OCI-LY3 (cell line): ENCODE measurements at regions not wholly inside any gene's neighbourhood (a gene's known extent, or its start where the extent isn't known, plus 50 kb on each side); places are given as distances from the start of the nearest gene placed in this dataset.

Experiments
- H2AFZ ChIP-seq: fragments of 200-600, 300-600 bp; shearing (Covaris generic); 2 replicates; pipeline ENCODE4 v1.6.0; 2014; ENCODE audit warnings: antibody characterized with exemption, low read depth, low read length
- H3K27ac ChIP-seq: fragments of 200-600, 300-600 bp; sonication (generic); 2 replicates; pipeline ENCODE4 v1.5.1; 2014; ENCODE audit warnings: mild to moderate bottlenecking, low read length, moderate library complexity, mixed read lengths
- H3K27me3 ChIP-seq: fragments of 200-600, 300-600 bp; sonication (generic); 2 replicates; pipeline ENCODE4 v1.6.1; 2014; ENCODE audit warnings: low read depth, low read length, mixed read lengths
- H3K36me3 ChIP-seq: fragments of 200-600, 300-600 bp; sonication (generic); replicated peaks from 2 replicates; pipeline ENCODE3; 2014; ENCODE audit warnings: low read depth, low read length, mixed read lengths
- H3K4me1 ChIP-seq: fragments of 300-600, 200-600 bp; sonication (generic); 2 replicates; pipeline ENCODE4 v1.6.1; 2014; ENCODE audit warnings: low read length, mixed read lengths
- H3K4me2 ChIP-seq: fragments of 200-600, 300-600 bp; sonication (generic); 2 replicates; pipeline ENCODE4 v1.6.1; 2014; ENCODE audit warnings: low read length, mixed read lengths
- H3K4me3 ChIP-seq: fragments of 300-600, 200-600 bp; sonication (generic); 2 replicates; pipeline ENCODE4 v1.5.1; 2014; ENCODE audit warnings: antibody characterized with exemption, mild to moderate bottlenecking, low read length, moderate library complexity
- H3K79me2 ChIP-seq: fragments of 300-600, 200-600 bp; shearing (Covaris generic); 2 replicates; pipeline ENCODE4 v1.6.1; 2014; ENCODE audit warnings: mild to moderate bottlenecking, low read length, mixed read lengths
- H3K9ac ChIP-seq: fragments of 300-600, 200-600 bp; shearing (Covaris generic); 2 replicates; pipeline ENCODE4 v1.6.0; 2014; ENCODE audit warnings: mild to moderate bottlenecking, low read length, moderate library complexity
- H3K9me3 ChIP-seq: fragments of 200-600, 300-600 bp; shearing (Covaris generic); 2 replicates; pipeline ENCODE4 v1.6.1; 2014; ENCODE audit warnings: low read length, mixed read lengths; ENCODE audit not compliant: insufficient read depth
- H4K20me1 ChIP-seq: fragments of 200-600, 300-600 bp; sonication (generic); 2 replicates; pipeline ENCODE4 v1.6.1; 2016; ENCODE audit warnings: low read length, mixed read lengths; ENCODE audit not compliant: insufficient read depth
- CTCF ChIP-seq: fragments of 200-600, 300-600 bp; sonication (generic); IDR thresholded peaks from 2 replicates; pipeline ENCODE4 v1.5.1; 2014; ENCODE audit warnings: antibody characterized with exemption, low read length, low read depth
- EZH2phosphoT487 ChIP-seq: fragments of 200-600 bp; shearing (Covaris generic); IDR thresholded peaks from 2 replicates; pipeline ENCODE4 v1.6.1; 2018; ENCODE audit warnings: antibody characterized with exemption, mixed run types, low read depth

DNA sequence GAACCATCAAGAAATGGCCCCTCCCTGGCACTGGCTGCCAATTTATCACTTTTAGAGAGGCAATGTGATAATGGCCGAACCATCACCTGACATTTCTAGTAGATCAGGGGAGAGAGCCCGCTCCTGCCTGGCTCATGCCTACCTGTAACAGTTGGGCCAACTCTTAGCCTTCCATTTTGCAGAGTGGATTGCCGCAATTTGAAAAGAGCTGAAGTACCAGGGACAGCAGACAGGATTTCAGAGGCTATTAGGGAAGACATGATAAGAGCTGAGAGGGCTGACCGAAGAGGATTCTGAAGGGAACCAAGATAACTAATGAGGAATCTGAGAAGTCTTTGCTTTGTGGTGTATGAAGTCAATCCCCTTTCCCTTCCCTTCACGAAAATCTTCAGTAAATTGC, 121.2 kb upstream of the ANKRD28 start:
- Histone ChIP-seq H3K9ac (no peak overlapping the region), H3K27me3 (peaks cover 3% of the 10 kb centered on the region; the same call in 1 of the 2 replicates), H3K27ac (no peak overlapping the region), H2AFZ (no peak overlapping the region), H3K9me3 (no peaks in the 10 kb centered on the region), H3K79me2 (no peaks in the 10 kb centered on the region), H3K36me3 (no peaks in the 10 kb centered on the region), H3K4me2 (no peak overlapping the region), H3K4me1 (no peaks in the 10 kb centered on the region), H3K4me3 (no peak overlapping the region), H4K20me1 (no peaks in the 10 kb centered on the region)
- TF ChIP-seq CTCF: no peak

GRCh38 chr3:15919971-15920370, 122.2 kb upstream of the ANKRD28 start:
- no peak overlapping the region for H3K9ac ChIP-seq
- H3K4me3 ChIP-seq: no peak overlapping the region
- peaks cover 3% of the 10 kb centered on the region; the same call in 1 of the 2 replicates for H3K27me3 ChIP-seq
- no peak for TF ChIP-seq EZH2phosphoT487
- H2AFZ ChIP-seq: no peak overlapping the region
- H3K4me2 ChIP-seq: no peak overlapping the region
- H4K20me1 ChIP-seq: no peaks in the 10 kb centered on the region
- no peaks in the 10 kb centered on the region for H3K79me2 ChIP-seq
- no peaks in the 10 kb centered on the region for H3K36me3 ChIP-seq
- H3K4me1 ChIP-seq: no peaks in the 10 kb centered on the region
- no peaks in the 10 kb centered on the region for H3K9me3 ChIP-seq
- H3K27ac ChIP-seq: no peak overlapping the region

DNA sequence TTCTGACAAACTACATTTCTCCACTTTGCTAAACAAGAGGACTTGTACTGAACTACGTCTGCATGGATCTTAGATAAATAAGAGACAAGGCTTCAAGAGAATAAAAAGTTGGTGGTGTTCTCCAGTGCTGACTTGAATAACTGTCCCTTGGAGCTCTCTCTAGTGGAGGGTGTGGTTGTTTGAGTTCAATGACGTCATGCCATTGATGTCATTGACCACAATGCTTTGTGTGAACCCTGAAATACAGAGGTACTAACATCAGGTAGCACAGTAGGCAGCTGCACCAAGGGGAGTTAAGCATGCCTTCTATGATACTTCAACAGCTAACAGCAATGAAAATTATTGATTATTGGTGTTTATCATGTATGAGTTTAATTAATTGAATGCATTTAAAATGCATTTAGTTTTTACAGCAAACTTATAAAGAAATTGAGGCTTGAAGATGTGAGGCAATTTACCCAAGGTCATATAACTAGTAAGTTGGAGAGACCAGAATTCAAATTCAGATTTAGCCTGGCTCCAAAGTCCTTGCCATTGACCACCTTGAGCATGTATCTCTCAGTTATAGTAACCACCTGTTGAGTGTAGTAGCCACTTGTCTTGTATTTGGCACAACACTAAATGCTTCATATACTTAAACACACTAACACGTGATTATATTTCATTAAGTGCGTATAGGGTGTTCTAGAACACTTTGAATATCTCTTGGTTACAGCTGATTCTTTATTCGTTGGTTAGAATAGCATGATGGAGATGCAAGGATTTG, 126.0 kb upstream of the ANKRD28 start:
- no peak overlapping the region for H2AFZ ChIP-seq
- H3K27ac ChIP-seq: no peak overlapping the region
- no peaks in the 10 kb centered on the region for H3K9me3 ChIP-seq
- no peak overlapping the region for H3K4me2 ChIP-seq
- no peak for TF ChIP-seq CTCF
- no peak for TF ChIP-seq EZH2phosphoT487
- no peaks in the 10 kb centered on the region for H4K20me1 ChIP-seq
- H3K79me2 ChIP-seq: no peaks in the 10 kb centered on the region
- H3K36me3 ChIP-seq: no peaks in the 10 kb centered on the region
- no peak overlapping the region for H3K9ac ChIP-seq
- peaks cover 3% of the 10 kb centered on the region; the same call in 1 of the 2 replicates for H3K27me3 ChIP-seq
- H3K4me1 ChIP-seq: no peaks in the 10 kb centered on the region
- H3K4me3 ChIP-seq: no peak overlapping the region

GRCh38 chr3:15924914-15925313, 127.1 kb upstream of the ANKRD28 start:
- no peak overlapping the region for H3K9ac ChIP-seq
- no peaks in the 10 kb centered on the region for H3K36me3 ChIP-seq
- H3K79me2 ChIP-seq: no peaks in the 10 kb centered on the region
- H3K4me2 ChIP-seq: no peak overlapping the region
- no peak overlapping the region for H3K4me3 ChIP-seq
- no peaks in the 10 kb centered on the region for H4K20me1 ChIP-seq
- H2AFZ ChIP-seq: no peak overlapping the region
- no peaks in the 10 kb centered on the region for H3K4me1 ChIP-seq
- H3K9me3 ChIP-seq: no peaks in the 10 kb centered on the region
- TF ChIP-seq EZH2phosphoT487 (no peak), CTCF (no peak)
- no peak overlapping the region for H3K27ac ChIP-seq
- no peaks in the 10 kb centered on the region for H3K27me3 ChIP-seq
